Uterus (tissue), 3 donors: ENCODE measurements at regions not wholly inside any gene's neighbourhood (a gene's known extent, or its start where the extent isn't known, plus 50 kb on each side); places are given as distances from the start of the nearest gene placed in this dataset.
"Not testable (repeated sequence)": the region's sequence is repeated elsewhere in the genome, so short reads cannot be mapped to it uniquely, and the experiment has no call there.

Experiments
- DNase-seq, 2 donors: peaks; one replicate each; pipeline ENCODE4 v3.0.0-alpha.2; 2019 to 2020
- H3K27ac ChIP-seq, 2 donors: fragments of 200-600 bp; sonication (generic); 1 replicate in 1 of 2; 2 replicates in 1 of 2; pipeline ENCODE4 v1.5.1; 2016 to 2018
- H3K27me3 ChIP-seq, 2 donors: fragments of 200-600 bp; sonication (generic); one replicate each; pipeline ENCODE4 v1.5.1; 2018 to 2019; ENCODE audit warnings: control low read depth in 1 of 2
- H3K36me3 ChIP-seq, 2 donors: fragments of 200-600 bp; sonication (generic); one replicate each; pipeline ENCODE4 v1.5.1; 2019; ENCODE audit warnings: control low read depth in 1 of 2
- H3K4me1 ChIP-seq, 2 donors: fragments of 200-600 bp; sonication (generic); one replicate each; pipeline ENCODE4 v1.5.1; 2018 to 2019; ENCODE audit warnings: control low read depth in 1 of 2
- H3K4me3 ChIP-seq, 2 donors: fragments of 200-600 bp; sonication (generic); 1 replicate in 1 of 2; 2 replicates in 1 of 2; pipeline ENCODE4 v1.5.1; 2018 to 2019; ENCODE audit warnings: mild to moderate bottlenecking in 1 of 2
- H3K9me3 ChIP-seq, 2 donors: fragments of 200-600 bp; sonication (generic); one replicate each; pipeline ENCODE4 v1.5.1; 2019; ENCODE audit warnings: control low read depth in 1 of 2
- POLR2A ChIP-seq, 2 donors: fragments of 450-650 bp; IDR thresholded peaks; one replicate each; pipeline ENCODE4 v1.6.1; 2016; ENCODE audit warnings: antibody characterized with exemption in 2 of 2, mild to moderate bottlenecking in 1 of 2, moderate library complexity in 1 of 2
- intact Hi-C: fragments of 100-400 bp; cut with DNase I; formaldehyde crosslinking; loops from one replicate; pipeline ENCODE4 v1.15.1; 2023; ENCODE audit warnings: low total_unique reads
- TF ChIP-seq, protein P1 (sequence below), 4 experiments: fragments of 200-600 bp in 2 of 4; fragments of 450-650 bp in 2 of 4; sonication (generic) in 2 of 4; IDR thresholded peaks; one replicate each; pipeline ENCODE4 v1.5.1; 2016 to 2019; ENCODE audit warnings: antibody characterized with exemption in 4 of 4, mild to moderate bottlenecking in 2 of 4, moderate library complexity in 1 of 4
- donor health status: DM: yes; HTN: yes; CAD: no.

DNA sequence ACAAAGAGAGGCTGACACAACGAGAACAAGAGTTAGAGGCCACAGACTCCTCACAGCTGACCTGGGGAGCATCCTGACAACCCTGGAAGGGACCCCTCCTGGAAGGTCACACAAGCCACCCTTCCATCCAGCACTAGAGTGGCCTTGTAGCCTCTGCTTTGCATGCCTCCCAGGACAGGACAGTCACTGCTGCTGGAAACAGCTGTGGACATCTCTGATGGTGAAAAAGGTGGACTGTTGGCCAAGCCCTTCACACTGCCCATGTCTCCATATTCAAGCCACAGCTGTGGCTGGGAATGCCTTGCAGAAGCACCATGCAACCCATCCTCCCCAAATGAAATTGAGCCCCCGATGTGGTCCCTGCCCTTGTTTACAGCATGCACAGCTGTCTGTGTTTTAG lies 102.1 kb upstream of the SRSF6 start:
- Histone ChIP-seq H3K4me1 (no peaks in the 10 kb centered on the region), H3K36me3 (no peaks in the 10 kb centered on the region), H3K27ac (no peak overlapping the region), H3K4me3 (no peak overlapping the region), H3K27me3 (no peaks in the 10 kb centered on the region), H3K9me3 (no peaks in the 10 kb centered on the region)
- no peak for DNase-seq
- intact Hi-C loops = no loop called here
- TF ChIP-seq, protein P1, sequence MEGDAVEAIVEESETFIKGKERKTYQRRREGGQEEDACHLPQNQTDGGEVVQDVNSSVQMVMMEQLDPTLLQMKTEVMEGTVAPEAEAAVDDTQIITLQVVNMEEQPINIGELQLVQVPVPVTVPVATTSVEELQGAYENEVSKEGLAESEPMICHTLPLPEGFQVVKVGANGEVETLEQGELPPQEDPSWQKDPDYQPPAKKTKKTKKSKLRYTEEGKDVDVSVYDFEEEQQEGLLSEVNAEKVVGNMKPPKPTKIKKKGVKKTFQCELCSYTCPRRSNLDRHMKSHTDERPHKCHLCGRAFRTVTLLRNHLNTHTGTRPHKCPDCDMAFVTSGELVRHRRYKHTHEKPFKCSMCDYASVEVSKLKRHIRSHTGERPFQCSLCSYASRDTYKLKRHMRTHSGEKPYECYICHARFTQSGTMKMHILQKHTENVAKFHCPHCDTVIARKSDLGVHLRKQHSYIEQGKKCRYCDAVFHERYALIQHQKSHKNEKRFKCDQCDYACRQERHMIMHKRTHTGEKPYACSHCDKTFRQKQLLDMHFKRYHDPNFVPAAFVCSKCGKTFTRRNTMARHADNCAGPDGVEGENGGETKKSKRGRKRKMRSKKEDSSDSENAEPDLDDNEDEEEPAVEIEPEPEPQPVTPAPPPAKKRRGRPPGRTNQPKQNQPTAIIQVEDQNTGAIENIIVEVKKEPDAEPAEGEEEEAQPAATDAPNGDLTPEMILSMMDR (IDR thresholded peaks at IDR 0.05) = no peak
- TF ChIP-seq POLR2A (IDR thresholded peaks at IDR 0.05) = no peak

DNA sequence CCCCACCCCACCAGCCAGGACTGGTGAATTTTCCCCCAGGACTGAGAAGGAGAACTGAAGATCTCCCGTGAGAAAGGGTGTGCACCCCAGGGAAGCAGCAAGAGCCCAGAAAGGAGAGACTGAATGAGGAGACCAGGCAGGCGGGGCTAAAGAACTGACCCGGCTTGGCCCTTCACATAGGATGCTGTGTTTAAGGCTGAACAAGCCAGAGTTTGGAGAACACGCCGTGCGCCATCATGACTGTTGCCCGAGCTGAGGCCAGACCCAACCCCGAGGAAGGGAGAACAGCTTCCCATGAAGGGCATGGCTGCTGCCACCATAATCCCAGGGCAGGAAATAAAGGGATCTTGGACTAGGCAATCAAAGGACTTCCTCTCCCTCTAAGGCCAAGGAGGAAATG lies 104.7 kb upstream of the SRSF6 start:
- no peak for DNase-seq
- intact Hi-C loops = no loop called here
- Histone ChIP-seq H3K9me3 (no peaks in the 10 kb centered on the region), H3K36me3 (no peaks in the 10 kb centered on the region), H3K27ac (no peak overlapping the region), H3K27me3 (no peaks in the 10 kb centered on the region), H3K4me3 (no peak overlapping the region), H3K4me1 (no peaks in the 10 kb centered on the region)
- TF ChIP-seq POLR2A (IDR thresholded peaks at IDR 0.05) = no peak
- TF ChIP-seq, protein P1 (IDR thresholded peaks at IDR 0.05) = no peak

DNA sequence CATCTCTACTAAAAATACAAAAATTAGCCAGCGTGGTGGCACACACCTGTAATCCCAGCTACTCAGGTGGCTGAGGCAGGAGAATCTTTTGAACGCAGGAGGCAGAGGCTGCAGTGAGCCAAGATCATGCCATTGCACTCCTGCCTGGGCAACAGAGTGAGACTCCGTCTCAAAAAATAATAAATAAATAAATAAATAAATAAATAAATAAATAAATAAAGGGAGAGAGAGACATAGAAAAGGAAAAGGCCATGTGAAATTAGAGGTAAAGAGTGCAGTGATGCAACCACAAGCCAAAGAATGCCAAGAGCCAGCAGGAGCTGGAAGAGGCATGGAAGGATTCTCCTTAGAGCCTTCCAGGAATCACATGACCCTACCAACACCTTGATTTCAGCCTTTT lies 107.0 kb upstream of the SRSF6 start:
- H3K4me3 ChIP-seq, H3K4me1 ChIP-seq, H3K9me3 ChIP-seq, H3K27ac ChIP-seq, H3K27me3 ChIP-seq, intact Hi-C loops, H3K36me3 ChIP-seq, DNase-seq: not testable (repeated sequence)

DNA sequence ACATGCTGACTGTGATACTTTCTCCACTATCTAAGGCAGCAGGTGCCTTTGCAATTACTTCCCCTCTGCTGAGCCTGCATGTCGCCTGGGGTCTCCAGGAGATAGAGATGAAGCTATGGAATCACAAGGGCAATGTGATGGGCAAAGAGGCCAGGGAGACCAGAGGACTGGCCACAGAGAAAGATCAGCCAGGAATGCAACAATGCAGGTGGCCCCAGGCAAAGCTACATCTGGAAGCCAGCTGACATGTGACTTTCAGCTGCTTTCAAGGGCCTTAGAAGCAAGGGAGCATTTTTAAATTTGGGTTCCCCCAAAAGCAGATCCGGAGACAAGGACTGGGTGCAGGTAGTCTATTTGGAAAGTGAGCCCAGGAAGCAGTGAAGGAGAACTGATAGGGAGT lies 107.9 kb upstream of the SRSF6 start:
- Histone ChIP-seq H3K27ac (no peak overlapping the region), H3K27me3 (no peaks in the 10 kb centered on the region), H3K4me3 (no peak overlapping the region), H3K4me1 (no peaks in the 10 kb centered on the region), H3K36me3 (no peaks in the 10 kb centered on the region), H3K9me3 (no peaks in the 10 kb centered on the region)
- DNase-seq = no peak
- intact Hi-C loops = no loop called here
- no peak for TF ChIP-seq POLR2A (IDR thresholded peaks at IDR 0.05)
- TF ChIP-seq, protein P1 (IDR thresholded peaks at IDR 0.05) = no peak

DNA sequence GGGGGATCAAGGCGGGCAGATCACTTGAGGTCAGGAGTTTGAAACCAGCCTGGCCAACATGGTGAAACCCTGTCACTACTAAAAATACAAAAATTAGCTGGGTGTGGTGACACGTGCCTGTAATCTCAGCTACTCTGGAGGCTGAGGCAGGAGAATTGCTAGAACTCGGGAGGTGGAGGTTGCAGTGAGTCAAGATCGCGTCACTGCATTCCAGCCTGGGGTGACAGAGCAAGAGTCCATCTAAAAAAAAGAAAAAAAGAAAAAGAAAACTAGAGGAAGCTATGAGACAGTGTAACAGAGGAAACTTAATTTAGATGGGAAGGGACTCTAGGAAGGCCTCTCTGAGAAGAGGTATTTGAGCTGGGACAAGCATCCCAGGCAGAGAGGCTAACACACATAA lies 109.9 kb upstream of the SRSF6 start:
- not testable (repeated sequence) for H3K4me1 ChIP-seq, H3K27me3 ChIP-seq

DNA sequence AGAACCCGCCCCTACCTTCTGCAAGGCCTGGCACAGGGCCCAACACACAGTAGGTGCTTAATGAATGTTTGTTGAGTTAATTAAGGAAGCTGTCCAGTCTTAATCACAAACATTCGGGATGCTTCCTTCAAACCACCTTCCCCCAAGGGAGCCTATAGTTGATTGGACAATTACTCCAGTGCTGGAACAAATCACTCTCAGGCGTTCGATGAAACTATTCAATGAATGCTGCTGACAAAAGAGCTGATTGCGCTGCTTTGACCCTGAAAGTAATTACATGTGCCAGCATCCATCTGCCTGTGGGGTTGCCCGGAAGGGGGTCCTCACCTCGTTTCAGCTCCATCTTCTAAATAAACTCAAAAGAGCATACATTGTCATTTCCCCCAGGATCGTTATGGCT lies 112.0 kb upstream of the SRSF6 start:
- TF ChIP-seq, protein P1 (IDR thresholded peaks at IDR 0.05) = no peak
- no peak for TF ChIP-seq POLR2A (IDR thresholded peaks at IDR 0.05)
- no peak for DNase-seq
- Histone ChIP-seq H3K27me3 (no peaks in the 10 kb centered on the region), H3K27ac (no peak overlapping the region), H3K36me3 (no peaks in the 10 kb centered on the region), H3K4me1 (no peaks in the 10 kb centered on the region), H3K9me3 (no peaks in the 10 kb centered on the region), H3K4me3 (no peak overlapping the region)
- intact Hi-C loops = no loop called here

More for the DNA sequence above, 109.9 kb upstream of the SRSF6 start:
- intact Hi-C loops, H3K36me3 ChIP-seq, H3K4me3 ChIP-seq, DNase-seq, H3K27ac ChIP-seq, H3K9me3 ChIP-seq: not testable (repeated sequence)
